ENCODE measurements at regions not wholly inside any gene's neighbourhood (a gene's known extent, or its start where the extent isn't known, plus 50 kb on each side); places are given as distances from the start of the nearest gene placed in this dataset.
A peak's percentile ranks its signal among the peaks of the same experiment; 100 is the strongest.

GRCh38 chr6:113640051-113640450, 217.1 kb upstream of the MARCKS start:
- Mint-ChIP-seq H3K4me1 (peaks cover 27% of the 10 kb centered on the region), H3K27ac (peak overlapping the region; percentile 31), H3K4me3 (no peak overlapping the region), H3K36me3 (no peaks in the 10 kb centered on the region), H3K27me3 (no peaks in the 10 kb centered on the region), H3K9me3 (no peaks in the 10 kb centered on the region)
- no peak for ATAC-seq (ENCODE audit: low read depth)
- no peak for DNase-seq (ENCODE audit: low spot score in 2 of 2)

DNA sequence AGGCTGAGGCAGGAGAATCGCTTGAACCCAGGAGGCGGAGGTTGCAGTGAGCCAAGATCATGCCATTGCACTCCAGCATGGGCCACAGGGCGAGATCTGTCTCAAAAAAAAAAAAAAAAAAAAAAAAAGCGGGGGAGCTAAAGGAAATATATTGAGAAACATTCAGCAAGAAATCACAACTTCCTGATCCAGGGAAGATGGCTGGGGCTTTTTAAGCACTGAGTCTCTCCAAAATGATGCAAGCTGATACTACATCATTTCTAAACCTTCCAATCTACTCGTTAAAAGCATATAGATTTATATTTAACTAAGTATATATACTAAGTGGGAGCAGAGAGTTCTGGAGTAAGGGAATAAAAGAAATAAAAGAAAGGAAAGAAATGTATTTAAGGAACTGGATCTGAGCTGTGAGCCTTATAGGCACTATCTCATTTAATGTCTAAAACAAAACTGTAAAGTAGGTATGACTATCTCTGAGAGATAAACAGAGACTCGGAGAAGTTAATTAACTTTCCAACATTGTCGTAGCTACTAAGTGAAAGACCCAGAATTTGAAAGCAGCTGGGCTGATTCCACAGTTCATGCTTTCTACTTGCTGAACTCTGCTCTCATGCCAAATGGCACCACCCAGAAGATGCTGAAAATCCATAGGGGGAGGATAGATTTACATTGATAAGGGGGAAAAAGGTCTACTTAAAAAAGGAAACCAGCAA, 215.0 kb upstream of the MARCKS start:
- H3K27ac Mint-ChIP-seq, result peak overlapping the region; percentile 87

DNA sequence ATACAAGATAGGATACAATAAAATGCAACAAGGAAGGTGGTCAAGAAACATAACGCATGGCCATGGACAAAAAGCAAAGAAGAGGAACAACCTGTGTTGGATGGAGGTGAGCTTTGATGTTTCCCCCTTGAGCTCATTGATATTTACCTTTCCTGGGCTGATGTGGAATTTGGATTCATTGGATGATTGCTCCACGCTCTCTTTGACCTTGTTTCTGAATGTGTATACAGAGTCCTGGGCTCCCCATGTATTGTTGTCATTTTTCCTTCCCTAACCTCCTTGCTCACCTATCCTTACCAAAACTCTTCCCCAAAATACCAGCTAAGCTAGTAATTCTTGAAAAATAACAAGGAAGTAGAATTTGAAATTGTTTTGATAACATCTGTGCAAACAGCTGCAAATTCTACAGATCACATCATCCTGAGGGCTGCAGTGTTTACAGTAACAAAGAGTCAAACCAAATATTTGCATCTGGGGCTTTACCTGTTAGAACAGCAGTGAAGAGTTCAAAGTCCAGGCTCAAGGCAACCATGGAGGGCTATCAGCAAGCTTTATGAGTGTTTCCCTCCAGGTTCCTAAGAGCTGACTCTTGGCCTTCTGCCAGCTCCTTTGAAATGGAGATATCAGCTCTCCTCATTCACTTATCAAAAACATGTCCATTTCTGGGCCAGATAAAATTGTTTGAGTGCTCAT, 214.3 kb upstream of the MARCKS start:
- Mint-ChIP-seq H3K27ac (peak overlapping the region; percentile 87), H3K27me3 (no peaks in the 10 kb centered on the region), H3K36me3 (no peaks in the 10 kb centered on the region), H3K9me3 (no peaks in the 10 kb centered on the region), H3K4me3 (peak overlapping the region; percentile 77), H3K4me1 (peaks cover 36% of the 10 kb centered on the region)
- DNase-seq (ENCODE audit: low spot score in 2 of 2) (no peak), ATAC-seq (ENCODE audit: low read depth) (peak; percentile 84)

More for the DNA sequence above, 215.0 kb upstream of the MARCKS start:
- H3K9me3 Mint-ChIP-seq, result no peaks in the 10 kb centered on the region
- no peaks in the 10 kb centered on the region for H3K36me3 Mint-ChIP-seq
- DNase-seq (ENCODE audit: low spot score in 2 of 2), result no peak
- peaks cover 31% of the 10 kb centered on the region for H3K4me1 Mint-ChIP-seq
- ATAC-seq (ENCODE audit: low read depth), result no peak
- H3K27me3 Mint-ChIP-seq, result no peaks in the 10 kb centered on the region
- peak overlapping the region; percentile 77 for H3K4me3 Mint-ChIP-seq

- H3K4me3 Mint-ChIP-seq, result peak overlapping the region; percentile 77
- H3K27ac Mint-ChIP-seq, result peak overlapping the region; percentile 87
- H3K4me1 Mint-ChIP-seq, result peaks cover 40% of the 10 kb centered on the region
- H3K36me3 Mint-ChIP-seq, result no peaks in the 10 kb centered on the region
- H3K27me3 Mint-ChIP-seq, result no peaks in the 10 kb centered on the region
- no peaks in the 10 kb centered on the region for H3K9me3 Mint-ChIP-seq
- ATAC-seq (ENCODE audit: low read depth), result no peak
- DNase-seq (ENCODE audit: low spot score in 2 of 2), result no peak
These were observed 213.8 kb upstream of the MARCKS start for GRCh38 chr6:113643407-113643770.

- no peak for DNase-seq (ENCODE audit: low spot score in 2 of 2)
- no peaks in the 10 kb centered on the region for H3K36me3 Mint-ChIP-seq
- no peaks in the 10 kb centered on the region for H3K9me3 Mint-ChIP-seq
- peak overlapping the region; percentile 87 for H3K27ac Mint-ChIP-seq
- H3K27me3 Mint-ChIP-seq, result no peaks in the 10 kb centered on the region
- H3K4me1 Mint-ChIP-seq, result peaks cover 52% of the 10 kb centered on the region
- ATAC-seq (ENCODE audit: low read depth), result no peak
- peak overlapping the region; percentile 43 for H3K4me3 Mint-ChIP-seq
These were observed 212.1 kb upstream of the MARCKS start for GRCh38 chr6:113644861-113645575.

DNA sequence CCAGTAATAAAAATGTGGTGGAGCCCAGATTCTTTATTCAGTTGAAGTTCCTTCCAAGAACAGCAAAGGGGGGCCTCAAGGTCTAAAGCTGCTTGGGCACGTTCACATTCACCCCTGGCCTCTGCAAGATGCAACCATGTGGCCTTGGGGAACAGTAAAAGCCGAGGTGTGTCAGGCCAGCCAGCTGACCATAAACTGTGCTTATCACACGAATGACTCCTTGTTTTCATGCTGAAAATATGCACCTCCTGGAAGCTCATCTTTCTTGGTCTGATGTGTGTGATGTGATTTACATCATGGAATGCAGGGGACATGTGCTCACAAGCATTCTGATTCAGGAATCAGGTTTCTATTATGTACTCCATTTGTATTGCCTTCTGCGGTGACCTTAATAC, 211.6 kb upstream of the MARCKS start:
- peaks cover 58% of the 10 kb centered on the region for H3K4me1 Mint-ChIP-seq
- H3K27me3 Mint-ChIP-seq, result no peaks in the 10 kb centered on the region

GRCh38 chr6:113645986-113646385, 211.2 kb upstream of the MARCKS start:
- Mint-ChIP-seq H3K27me3 (no peaks in the 10 kb centered on the region), H3K27ac (peak overlapping the region; percentile 87), H3K4me1 (peaks cover 62% of the 10 kb centered on the region), H3K36me3 (no peaks in the 10 kb centered on the region), H3K9me3 (no peaks in the 10 kb centered on the region), H3K4me3 (no peak overlapping the region)
- DNase-seq (ENCODE audit: low spot score in 2 of 2) (no peak), ATAC-seq (ENCODE audit: low read depth) (no peak)

More for the DNA sequence above, 211.6 kb upstream of the MARCKS start:
- ATAC-seq (ENCODE audit: low read depth), result no peak
- H3K4me3 Mint-ChIP-seq, result peak overlapping the region; percentile 43
- H3K27ac Mint-ChIP-seq, result peak overlapping the region; percentile 87
- H3K9me3 Mint-ChIP-seq, result no peaks in the 10 kb centered on the region
- DNase-seq (ENCODE audit: low spot score in 2 of 2), result no peak
- H3K36me3 Mint-ChIP-seq, result no peaks in the 10 kb centered on the region

DNA sequence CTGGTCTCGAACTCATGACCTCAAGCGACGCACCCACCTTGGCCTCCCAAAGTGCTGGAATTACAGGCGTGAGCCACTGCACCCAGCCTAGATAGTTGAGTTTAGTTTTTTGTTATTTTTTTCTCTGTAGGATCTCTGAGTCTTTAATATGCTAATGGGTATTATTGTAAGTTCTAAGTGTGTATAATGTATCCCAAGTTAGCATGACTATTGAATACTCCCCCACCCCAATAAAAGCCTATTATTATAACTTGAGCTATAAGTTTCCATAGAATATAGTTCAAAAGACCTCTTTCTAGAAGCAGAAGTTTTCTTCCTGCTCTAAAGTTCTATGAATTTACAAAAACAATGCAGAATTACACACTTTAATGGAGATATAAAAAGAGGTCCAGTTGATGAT, 210.4 kb upstream of the MARCKS start:
- no peak for ATAC-seq (ENCODE audit: low read depth)
- Mint-ChIP-seq H3K27ac (peak overlapping the region; percentile 87), H3K4me1 (peaks cover 65% of the 10 kb centered on the region), H3K9me3 (no peaks in the 10 kb centered on the region), H3K27me3 (no peaks in the 10 kb centered on the region), H3K4me3 (peak overlapping the region; percentile 89), H3K36me3 (no peaks in the 10 kb centered on the region)
- DNase-seq (ENCODE audit: low spot score in 2 of 2), result no peak

GRCh38 chr6:113647143-113647889, 209.8 kb upstream of the MARCKS start:
- Mint-ChIP-seq H3K27ac (peak overlapping the region; percentile 87), H3K27me3 (no peaks in the 10 kb centered on the region), H3K4me3 (peak overlapping the region; percentile 89), H3K36me3 (no peaks in the 10 kb centered on the region), H3K9me3 (no peaks in the 10 kb centered on the region), H3K4me1 (peaks cover 68% of the 10 kb centered on the region)
- ATAC-seq (ENCODE audit: low read depth) (peak; percentile 79), DNase-seq (ENCODE audit: low spot score in 2 of 2) (peak in 1 of 2 donors; percentile 50)

DNA sequence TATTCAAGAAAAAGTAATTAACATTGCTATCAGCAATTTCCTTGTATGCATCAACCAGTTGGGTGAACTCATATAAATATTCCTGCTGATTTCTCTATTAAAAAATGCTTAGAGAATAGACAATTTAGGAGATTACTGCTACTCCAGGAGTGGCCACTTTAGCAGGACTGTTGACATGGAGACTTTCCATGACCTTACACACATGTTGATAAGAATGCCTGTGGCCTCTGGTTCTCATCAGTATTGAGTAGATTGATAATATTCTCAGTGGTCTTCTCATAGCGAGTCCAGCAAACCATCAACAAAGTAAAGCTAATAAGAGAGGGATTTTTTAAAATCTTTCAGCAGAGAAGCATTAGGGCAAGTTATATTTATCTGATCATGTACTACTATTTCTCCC, 208.4 kb upstream of the MARCKS start:
- Mint-ChIP-seq H3K36me3 (no peaks in the 10 kb centered on the region), H3K4me1 (peaks cover 62% of the 10 kb centered on the region), H3K27me3 (no peaks in the 10 kb centered on the region)

GRCh38 chr6:113649276-113649675, 207.9 kb upstream of the MARCKS start:
- peaks cover 60% of the 10 kb centered on the region for H3K4me1 Mint-ChIP-seq
- no peaks in the 10 kb centered on the region for H3K36me3 Mint-ChIP-seq
- DNase-seq (ENCODE audit: low spot score in 2 of 2), result no peak
- no peaks in the 10 kb centered on the region for H3K9me3 Mint-ChIP-seq
- peak overlapping the region; percentile 89 for H3K4me3 Mint-ChIP-seq
- H3K27ac Mint-ChIP-seq, result peak overlapping the region; percentile 97
- ATAC-seq (ENCODE audit: low read depth), result peak; percentile 7
- H3K27me3 Mint-ChIP-seq, result no peaks in the 10 kb centered on the region

More for the DNA sequence above, 208.4 kb upstream of the MARCKS start:
- DNase-seq (ENCODE audit: low spot score in 2 of 2), result no peak
- no peaks in the 10 kb centered on the region for H3K9me3 Mint-ChIP-seq
- no peak for ATAC-seq (ENCODE audit: low read depth)
- H3K4me3 Mint-ChIP-seq, result peak overlapping the region; percentile 89
- H3K27ac Mint-ChIP-seq, result peak overlapping the region; percentile 97

GRCh38 chr6:113649880-113650609, 207.1 kb upstream of the MARCKS start:
- peaks cover 63% of the 10 kb centered on the region for H3K4me1 Mint-ChIP-seq
- H3K9me3 Mint-ChIP-seq, result no peaks in the 10 kb centered on the region
- no peak for ATAC-seq (ENCODE audit: low read depth)
- no peaks in the 10 kb centered on the region for H3K27me3 Mint-ChIP-seq
- peak overlapping the region; percentile 89 for H3K4me3 Mint-ChIP-seq
- H3K27ac Mint-ChIP-seq, result peak overlapping the region; percentile 97
- no peaks in the 10 kb centered on the region for H3K36me3 Mint-ChIP-seq
- no peak for DNase-seq (ENCODE audit: low spot score in 2 of 2)

DNA sequence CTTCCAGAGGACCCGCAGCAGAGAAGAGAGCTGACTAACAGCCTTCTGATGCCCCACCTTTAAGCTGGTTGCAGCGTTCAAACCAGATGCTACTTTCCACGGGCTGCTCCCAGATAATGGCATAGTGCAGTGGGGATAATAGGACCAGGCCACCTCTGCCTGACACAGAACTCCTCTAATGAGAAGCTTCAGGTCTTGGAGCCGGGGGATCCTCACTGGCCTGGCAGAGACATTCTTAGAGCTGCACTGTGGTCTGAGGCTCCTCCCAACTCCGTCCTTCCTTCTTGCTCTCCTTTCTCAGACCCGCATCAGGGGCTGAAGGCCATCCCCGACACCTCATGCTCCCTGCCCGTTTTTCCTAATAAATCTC, 206.6 kb upstream of the MARCKS start:
- ATAC-seq (ENCODE audit: low read depth), result no peak
- Mint-ChIP-seq H3K27me3 (no peaks in the 10 kb centered on the region), H3K27ac (peak overlapping the region; percentile 97), H3K36me3 (no peaks in the 10 kb centered on the region), H3K4me1 (peaks cover 59% of the 10 kb centered on the region), H3K9me3 (no peaks in the 10 kb centered on the region), H3K4me3 (peak overlapping the region; percentile 89)
- no peak for DNase-seq (ENCODE audit: low spot score in 2 of 2)

Measured in memory B cell (primary cell).